Parathyroid adenoma (tissue), 2 donors: ENCODE measurements at regions not wholly inside any gene's neighbourhood (a gene's known extent, or its start where the extent isn't known, plus 50 kb on each side); places are given as distances from the start of the nearest gene placed in this dataset.

Source experiments
- H2AFZ ChIP-seq: fragments of 300-600 bp; sonication (generic); one replicate; pipeline ENCODE4 v1.7.0; 2017; ENCODE audit warnings: antibody characterized with exemption, mild to moderate bottlenecking
- H3K27ac ChIP-seq: fragments of 300-600 bp; sonication (generic); one replicate; pipeline ENCODE4 v1.7.0; 2017
- H3K27me3 ChIP-seq: fragments of 300-600 bp; sonication (generic); one replicate; pipeline ENCODE4 v1.7.0; 2017; ENCODE audit warnings: low read length; ENCODE audit not compliant: control insufficient read depth, insufficient read depth
- H3K36me3 ChIP-seq: fragments of 300-600 bp; sonication (generic); one replicate; pipeline ENCODE4 v1.7.0; 2017; ENCODE audit warnings: low read length; ENCODE audit not compliant: control insufficient read depth, insufficient read depth
- H3K4me1 ChIP-seq: fragments of 300-600 bp; sonication (generic); one replicate; pipeline ENCODE4 v1.7.0; 2017; ENCODE audit warnings: control low read depth
- H3K4me2 ChIP-seq: fragments of 300-600 bp; sonication (generic); one replicate; pipeline ENCODE4 v1.7.0; 2017; ENCODE audit warnings: low read length
- H3K4me3 ChIP-seq: fragments of 300-600 bp; sonication (generic); one replicate; pipeline ENCODE4 v1.7.0; 2017; ENCODE audit warnings: low read depth, low read length
- H3K79me2 ChIP-seq: fragments of 300-600 bp; sonication (generic); one replicate; pipeline ENCODE4 v1.7.0; 2017; ENCODE audit warnings: control low read depth
- H3K9ac ChIP-seq: fragments of 300-600 bp; sonication (generic); one replicate; pipeline ENCODE4 v1.7.0; 2017; ENCODE audit warnings: mild to moderate bottlenecking
- H3K9me3 ChIP-seq: fragments of 300-600 bp; sonication (generic); one replicate; pipeline ENCODE4 v1.7.0; 2017; ENCODE audit warnings: low read length; ENCODE audit not compliant: control insufficient read depth
- TF ChIP-seq, protein P1 (sequence below): fragments of 300-600 bp; sonication (generic); IDR thresholded peaks from one replicate; pipeline ENCODE4 v1.7.0; 2017; ENCODE audit warnings: antibody characterized with exemption, mild to moderate bottlenecking
- donor health status: primary hyperparathyroidism.

DNA sequence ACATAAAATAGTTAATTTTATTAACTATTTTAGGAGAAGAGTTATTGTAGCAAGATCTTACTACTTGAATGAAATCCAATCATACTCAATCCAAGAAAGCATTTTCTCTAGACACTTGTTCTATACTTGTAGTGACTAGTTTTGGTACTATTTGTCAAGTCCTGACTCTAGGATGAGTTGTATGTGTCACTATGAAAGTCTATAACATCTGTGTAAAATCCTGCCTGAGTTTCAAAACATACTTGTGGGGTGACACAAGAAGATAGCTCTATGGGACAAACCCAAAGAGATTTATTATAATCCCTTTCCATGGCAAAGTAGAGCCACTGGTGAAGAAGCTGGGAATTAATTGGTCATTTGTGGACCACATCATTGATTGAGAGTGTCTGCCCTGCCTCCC lies 1042.2 kb upstream of the ADGRL4 start:
- H3K4me1 ChIP-seq = no peaks in the 10 kb centered on the region
- H3K9ac ChIP-seq = no peak overlapping the region
- H2AFZ ChIP-seq = no peak overlapping the region
- no peak overlapping the region for H3K27ac ChIP-seq
- TF ChIP-seq, protein P1, sequence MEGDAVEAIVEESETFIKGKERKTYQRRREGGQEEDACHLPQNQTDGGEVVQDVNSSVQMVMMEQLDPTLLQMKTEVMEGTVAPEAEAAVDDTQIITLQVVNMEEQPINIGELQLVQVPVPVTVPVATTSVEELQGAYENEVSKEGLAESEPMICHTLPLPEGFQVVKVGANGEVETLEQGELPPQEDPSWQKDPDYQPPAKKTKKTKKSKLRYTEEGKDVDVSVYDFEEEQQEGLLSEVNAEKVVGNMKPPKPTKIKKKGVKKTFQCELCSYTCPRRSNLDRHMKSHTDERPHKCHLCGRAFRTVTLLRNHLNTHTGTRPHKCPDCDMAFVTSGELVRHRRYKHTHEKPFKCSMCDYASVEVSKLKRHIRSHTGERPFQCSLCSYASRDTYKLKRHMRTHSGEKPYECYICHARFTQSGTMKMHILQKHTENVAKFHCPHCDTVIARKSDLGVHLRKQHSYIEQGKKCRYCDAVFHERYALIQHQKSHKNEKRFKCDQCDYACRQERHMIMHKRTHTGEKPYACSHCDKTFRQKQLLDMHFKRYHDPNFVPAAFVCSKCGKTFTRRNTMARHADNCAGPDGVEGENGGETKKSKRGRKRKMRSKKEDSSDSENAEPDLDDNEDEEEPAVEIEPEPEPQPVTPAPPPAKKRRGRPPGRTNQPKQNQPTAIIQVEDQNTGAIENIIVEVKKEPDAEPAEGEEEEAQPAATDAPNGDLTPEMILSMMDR = no peak
- no peaks in the 10 kb centered on the region for H3K36me3 ChIP-seq
- no peak overlapping the region for H3K4me2 ChIP-seq
- H3K27me3 ChIP-seq = no peaks in the 10 kb centered on the region
- H3K4me3 ChIP-seq = no peak overlapping the region
- H3K9me3 ChIP-seq = no peaks in the 10 kb centered on the region
- no peaks in the 10 kb centered on the region for H3K79me2 ChIP-seq

DNA sequence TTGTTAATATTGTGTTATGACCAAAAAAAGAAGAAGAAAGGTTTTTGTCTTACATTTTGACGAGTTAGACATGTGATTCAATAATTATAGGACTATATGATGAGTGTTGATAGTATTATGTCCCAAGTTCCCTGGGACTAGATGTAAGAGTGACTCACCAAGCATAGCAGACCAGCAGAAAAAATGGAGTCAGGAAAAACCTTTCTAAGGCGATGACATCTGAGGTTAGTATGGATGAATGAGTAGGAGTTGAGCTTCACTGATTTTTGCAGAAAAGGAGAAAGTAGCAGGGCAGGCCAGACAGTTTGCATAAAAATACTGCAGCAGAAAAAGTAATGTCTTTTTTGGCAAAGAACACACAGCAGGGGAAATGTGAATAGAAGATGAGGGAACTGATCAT lies 1041.3 kb upstream of the ADGRL4 start:
- H2AFZ ChIP-seq = no peak overlapping the region
- no peak overlapping the region for H3K4me2 ChIP-seq
- H3K9ac ChIP-seq = no peak overlapping the region
- no peak overlapping the region for H3K4me3 ChIP-seq
- TF ChIP-seq, protein P1 = no peak
- H3K36me3 ChIP-seq = no peaks in the 10 kb centered on the region
- H3K4me1 ChIP-seq = no peaks in the 10 kb centered on the region
- no peaks in the 10 kb centered on the region for H3K9me3 ChIP-seq
- no peak overlapping the region for H3K27ac ChIP-seq
- H3K27me3 ChIP-seq = no peaks in the 10 kb centered on the region
- H3K79me2 ChIP-seq = no peaks in the 10 kb centered on the region

DNA sequence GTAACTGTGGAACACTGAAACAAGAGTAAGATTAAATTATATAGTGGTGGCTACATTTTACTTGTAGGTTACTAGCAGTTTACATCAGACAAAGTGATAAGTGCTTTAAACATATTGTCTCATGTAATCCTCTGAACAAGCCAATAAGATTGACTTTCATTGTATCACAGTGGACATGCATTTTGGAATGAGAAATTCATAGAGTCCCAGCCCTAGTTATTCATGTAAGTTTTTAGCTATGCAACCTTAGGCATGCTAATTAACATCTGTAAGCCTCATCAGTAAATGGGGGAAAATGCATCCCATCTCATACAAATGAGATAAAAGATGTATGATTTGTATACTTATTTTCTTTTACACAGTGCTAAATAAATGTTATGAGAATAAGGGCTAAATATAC lies 1038.1 kb upstream of the ADGRL4 start:
- Histone ChIP-seq H3K27ac (no peak overlapping the region), H3K27me3 (no peaks in the 10 kb centered on the region), H3K4me2 (no peak overlapping the region), H3K9ac (no peak overlapping the region), H3K79me2 (no peaks in the 10 kb centered on the region), H3K36me3 (no peaks in the 10 kb centered on the region), H2AFZ (no peak overlapping the region), H3K9me3 (no peaks in the 10 kb centered on the region), H3K4me1 (no peaks in the 10 kb centered on the region), H3K4me3 (no peak overlapping the region)
- TF ChIP-seq, protein P1 = no peak

DNA sequence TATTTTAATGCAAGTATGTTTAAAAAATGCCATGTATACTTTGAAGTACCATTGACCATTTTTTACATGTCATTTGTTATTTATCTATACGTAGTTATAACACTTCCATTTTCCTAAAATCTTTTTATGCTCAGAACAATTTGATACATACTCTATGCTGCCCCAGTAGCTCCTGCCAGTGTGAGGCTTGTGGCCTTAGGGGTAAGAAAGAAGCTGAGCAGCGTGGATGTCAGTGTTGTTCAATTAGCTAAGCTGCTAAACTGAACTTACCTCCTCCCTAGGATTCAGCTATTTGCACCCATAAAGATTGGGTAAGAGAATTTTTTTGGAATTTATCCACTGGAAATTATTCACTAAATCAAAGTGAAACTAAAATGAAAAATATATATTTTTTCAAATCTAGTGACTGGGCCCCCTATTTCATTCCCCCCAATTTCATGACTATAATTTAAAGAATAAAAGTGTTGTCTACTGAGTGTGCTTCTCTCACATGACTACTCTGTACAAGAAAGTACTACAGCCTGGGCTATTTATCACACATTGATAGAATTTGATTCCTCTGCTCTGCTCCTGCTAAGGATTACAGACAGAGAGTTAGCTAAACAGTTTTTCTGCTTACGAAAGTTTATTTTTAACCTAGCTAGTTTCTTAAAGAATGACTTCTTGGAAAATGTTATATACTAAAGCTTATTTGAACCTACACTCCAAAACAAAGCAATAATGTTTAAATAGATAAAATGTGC lies 1030.3 kb upstream of the ADGRL4 start:
- no peak overlapping the region for H3K9ac ChIP-seq

More for the DNA sequence above, 1030.3 kb upstream of the ADGRL4 start:
- TF ChIP-seq, protein P1 = no peak
- H3K4me3 ChIP-seq = no peak overlapping the region
- no peaks in the 10 kb centered on the region for H3K27me3 ChIP-seq
- H3K4me1 ChIP-seq = no peaks in the 10 kb centered on the region
- no peak overlapping the region for H2AFZ ChIP-seq
- no peak overlapping the region for H3K4me2 ChIP-seq
- no peaks in the 10 kb centered on the region for H3K36me3 ChIP-seq
- H3K27ac ChIP-seq = no peak overlapping the region
- H3K79me2 ChIP-seq = no peaks in the 10 kb centered on the region
- no peaks in the 10 kb centered on the region for H3K9me3 ChIP-seq
